HG02798 (cell line): ENCODE measurements at regions not wholly inside any gene's neighbourhood (a gene's known extent, or its start where the extent isn't known, plus 50 kb on each side); places are given as distances from the start of the nearest gene placed in this dataset.

Experiments
- ATAC-seq: cut with Tn5 transposase; IDR thresholded peaks from one replicate; pipeline ENCODE4 v1.9.1; 2021; ENCODE audit warnings: mild to moderate bottlenecking; ENCODE audit not compliant: unreplicated experiment, poor library complexity

GRCh38 chr20:63089051-63089907, 82.5 kb upstream of the BHLHE23 start:
- no peak for ATAC-seq

DNA sequence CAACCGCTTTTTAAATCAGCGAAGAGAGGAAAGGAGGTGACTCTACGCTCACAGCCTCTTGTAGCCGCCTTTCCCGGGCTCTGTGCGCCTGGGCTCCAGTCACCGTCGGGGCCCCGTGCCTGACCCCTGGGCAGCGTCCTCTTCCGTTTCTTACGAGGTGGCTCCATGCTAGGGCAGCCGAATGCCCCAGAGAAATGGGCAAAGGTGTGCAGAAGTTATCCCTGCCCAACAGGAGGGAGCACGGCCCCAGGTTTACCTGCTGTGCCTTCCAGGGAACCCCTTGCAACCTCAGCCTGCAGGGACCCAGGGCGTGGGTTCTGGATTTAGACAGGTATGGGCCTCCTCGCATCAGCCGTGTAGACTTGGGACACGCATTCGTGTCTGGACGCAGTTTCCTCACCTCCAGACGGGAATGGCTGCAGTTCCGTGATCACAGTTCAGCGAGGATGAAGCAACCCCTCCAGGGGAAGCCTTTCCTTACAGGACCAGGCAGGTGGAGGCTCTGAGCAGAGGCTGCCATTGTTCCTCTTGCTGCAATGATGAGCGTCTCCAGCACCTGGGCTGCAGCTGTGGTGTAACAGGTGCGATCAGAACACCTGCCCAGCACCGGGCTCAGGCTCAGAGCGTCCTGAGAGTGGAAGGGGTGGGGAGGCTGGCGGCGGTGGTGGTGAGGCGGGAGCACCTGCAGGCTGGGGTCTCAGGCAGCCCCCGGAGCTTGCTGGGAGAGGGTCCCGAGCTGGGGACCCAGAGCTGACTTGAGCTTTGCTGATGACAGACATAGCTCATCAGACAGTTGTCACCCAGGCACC, 81.3 kb upstream of the BHLHE23 start:
- no peak for ATAC-seq

GRCh38 chr20:63087236-63087871, 80.6 kb upstream of the BHLHE23 start:
- ATAC-seq = no peak

- no peak for ATAC-seq
Measured at GRCh38 chr20:63086421-63087235, 79.9 kb upstream of the BHLHE23 start.

GRCh38 chr20:63085151-63085861, 78.5 kb upstream of the BHLHE23 start:
- ATAC-seq = no peak

- ATAC-seq = no peak
Measured at GRCh38 chr20:63084563-63084927, 77.8 kb upstream of the BHLHE23 start.

DNA sequence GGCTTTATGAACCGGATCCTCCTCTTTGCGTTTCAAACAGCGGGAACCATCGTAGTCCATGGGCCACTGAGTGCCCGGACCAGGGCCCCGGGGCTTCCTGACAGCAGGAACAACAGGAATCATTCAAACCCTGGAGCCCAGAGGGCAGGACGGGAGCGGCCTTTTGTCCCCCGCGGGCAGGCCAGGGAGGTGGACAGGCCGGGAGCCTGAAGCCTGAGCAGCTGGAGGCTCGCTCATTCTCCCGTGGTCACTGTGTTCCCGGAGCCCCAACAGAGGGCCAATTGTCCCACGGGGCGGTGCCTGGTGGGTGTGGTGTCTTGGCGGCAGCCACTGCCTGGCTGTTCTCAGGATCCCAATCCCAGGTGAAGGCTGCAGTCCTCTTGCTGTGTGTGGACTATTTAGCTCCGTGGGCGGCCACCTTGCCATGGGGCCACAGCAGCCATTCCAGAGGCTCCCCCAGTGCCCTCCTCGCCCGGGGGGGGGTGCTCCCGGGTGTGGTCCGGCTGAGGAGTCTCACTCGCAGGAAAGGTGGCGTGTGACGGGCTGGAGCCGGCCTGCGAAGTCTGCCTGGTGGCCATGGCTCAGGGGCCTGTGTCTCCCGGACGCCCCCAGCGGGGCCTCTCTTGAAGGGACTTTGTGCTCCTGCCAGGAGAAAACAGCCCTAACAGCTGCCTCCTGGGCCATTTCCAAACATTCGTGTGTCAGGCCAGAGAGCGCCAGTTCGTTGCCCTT, 77.2 kb upstream of the BHLHE23 start:
- no peak for ATAC-seq

DNA sequence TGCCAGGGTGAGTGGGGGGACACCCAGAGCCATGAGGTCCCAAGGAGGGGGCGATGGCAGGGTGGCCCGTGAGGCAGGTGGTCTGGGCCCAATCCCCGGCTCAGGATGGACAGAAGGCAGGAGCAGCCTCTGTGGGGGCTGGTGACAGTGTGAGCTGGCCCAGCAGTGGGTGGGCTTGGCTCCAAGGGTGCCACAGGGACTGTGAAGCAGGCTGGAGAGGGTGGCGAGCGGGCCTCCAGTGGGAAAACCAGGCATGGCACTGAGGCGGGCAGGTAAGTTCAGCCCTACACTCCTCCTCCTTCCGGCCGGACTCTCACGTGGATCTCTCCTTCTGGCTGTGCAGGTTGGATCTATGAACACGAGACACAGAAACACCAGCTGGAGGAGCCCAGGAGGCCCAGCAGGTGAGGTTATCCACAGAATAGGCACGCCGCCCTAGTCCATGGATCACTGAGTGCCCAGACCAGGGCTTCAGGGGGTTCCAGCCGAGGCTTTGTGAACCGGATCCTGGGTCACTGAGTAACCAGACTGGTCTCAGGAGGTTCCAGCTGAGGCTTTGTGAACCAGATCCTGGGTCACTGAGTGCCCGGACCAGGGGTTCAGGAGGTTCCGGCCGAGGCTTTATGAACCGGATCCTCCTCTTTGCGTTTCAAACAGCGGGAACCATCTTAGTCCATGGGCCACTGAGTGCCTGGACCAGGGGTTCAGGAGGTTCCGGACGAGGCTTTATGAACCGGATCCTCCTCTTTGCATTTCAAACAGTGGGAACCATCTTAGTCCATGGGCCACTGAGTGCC, 76.4 kb upstream of the BHLHE23 start:
- ATAC-seq = no peak

GRCh38 chr20:63082308-63082938, 75.7 kb upstream of the BHLHE23 start:
- ATAC-seq = no peak

DNA sequence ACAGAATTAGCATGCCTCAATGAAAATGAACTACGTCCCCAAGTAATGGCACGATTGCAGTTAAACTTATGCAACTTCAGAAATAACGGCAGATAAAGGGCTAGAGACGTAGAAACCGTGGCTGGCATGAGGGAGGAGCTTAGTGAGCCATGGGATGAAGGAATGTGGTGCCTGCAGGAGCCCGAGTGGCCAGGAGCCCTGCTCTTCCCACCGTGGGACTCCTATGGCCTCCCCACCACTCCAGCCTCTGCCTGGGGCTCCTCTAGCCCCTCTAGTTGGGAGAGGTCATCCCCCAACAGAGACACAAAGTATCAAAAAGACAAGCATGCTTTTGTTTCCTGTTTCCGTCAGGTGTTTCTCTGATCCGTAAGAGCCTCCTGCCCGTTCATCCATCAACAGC, 75.1 kb upstream of the BHLHE23 start:
- ATAC-seq = no peak

DNA sequence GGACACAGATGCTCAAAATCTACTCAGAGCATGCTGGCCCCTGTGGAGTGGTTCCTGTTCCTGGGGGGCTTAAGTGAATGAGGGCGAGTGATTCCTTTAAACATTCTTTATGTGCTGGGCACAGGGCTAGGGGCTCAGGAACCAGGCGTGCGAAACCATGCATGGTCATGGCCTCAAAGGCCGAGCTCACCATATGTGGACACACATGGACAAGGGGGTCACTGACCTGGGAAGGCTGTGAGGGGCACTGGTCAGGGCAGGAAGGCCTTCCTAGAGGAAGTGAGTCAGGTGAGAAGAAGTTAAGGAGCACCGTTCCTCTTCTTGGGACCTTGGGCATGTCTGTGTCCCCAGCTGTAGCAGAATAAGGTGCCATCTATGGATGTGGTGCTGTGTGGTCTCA, 74.6 kb upstream of the BHLHE23 start:
- ATAC-seq = no peak

DNA sequence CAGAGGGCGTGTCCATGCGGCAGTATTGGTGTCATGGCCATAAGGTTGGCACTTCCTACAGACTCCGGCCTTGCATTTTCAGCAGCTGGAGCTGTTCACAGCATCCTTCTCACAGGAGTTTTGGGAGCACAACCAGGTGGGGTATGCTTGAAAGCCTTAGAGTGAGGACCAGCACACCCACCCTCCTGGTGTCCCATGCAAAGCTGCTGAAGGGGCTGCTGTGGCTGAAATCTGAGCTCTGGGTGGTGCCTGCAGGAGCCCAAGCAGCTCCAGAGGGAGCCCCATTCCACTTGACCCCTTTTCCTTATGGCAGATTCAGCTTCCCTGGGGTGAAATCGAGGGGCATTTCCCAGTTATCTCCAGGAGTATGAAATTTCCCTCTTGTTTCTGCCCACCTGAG, 74.0 kb upstream of the BHLHE23 start:
- no peak for ATAC-seq

DNA sequence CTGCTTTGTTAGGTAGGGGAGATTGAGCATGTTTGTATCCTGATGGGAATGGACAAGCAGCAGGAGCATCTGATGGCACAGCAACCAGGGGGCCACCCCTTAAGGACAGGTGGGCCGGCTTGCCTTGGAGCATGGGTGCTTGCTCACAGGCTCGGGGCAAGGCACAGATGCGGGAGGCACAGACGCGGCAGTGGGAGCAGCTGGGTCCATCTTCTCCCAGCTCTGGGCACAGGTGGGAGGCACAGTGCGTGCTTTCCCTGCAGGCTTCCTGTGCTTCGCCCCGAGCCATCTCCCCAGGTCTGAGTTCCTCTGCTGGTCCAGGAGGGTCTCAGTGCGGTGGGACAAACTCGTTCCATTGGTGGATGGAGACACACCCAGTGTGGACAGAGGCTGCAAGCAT, 73.6 kb upstream of the BHLHE23 start:
- no peak for ATAC-seq

DNA sequence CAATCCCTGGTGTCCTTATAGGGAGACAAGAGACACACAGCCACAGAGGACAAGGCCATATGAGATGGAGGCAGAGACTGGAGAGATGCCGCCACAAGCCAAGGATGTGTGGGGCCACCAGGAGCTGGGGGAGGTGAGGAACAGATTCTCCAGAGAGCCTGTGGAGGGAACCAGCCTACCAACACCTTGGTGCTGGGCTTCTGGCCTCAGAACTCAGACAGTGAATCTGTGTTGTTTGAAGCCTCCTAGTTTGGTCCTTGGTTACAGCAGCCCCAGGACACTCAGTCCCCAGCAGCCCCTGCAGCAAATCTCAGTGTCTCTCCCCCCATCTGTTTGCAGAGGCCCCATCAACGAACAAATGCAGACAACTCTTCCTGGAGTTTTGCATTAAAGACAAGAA, 73.2 kb upstream of the BHLHE23 start:
- no peak for ATAC-seq

DNA sequence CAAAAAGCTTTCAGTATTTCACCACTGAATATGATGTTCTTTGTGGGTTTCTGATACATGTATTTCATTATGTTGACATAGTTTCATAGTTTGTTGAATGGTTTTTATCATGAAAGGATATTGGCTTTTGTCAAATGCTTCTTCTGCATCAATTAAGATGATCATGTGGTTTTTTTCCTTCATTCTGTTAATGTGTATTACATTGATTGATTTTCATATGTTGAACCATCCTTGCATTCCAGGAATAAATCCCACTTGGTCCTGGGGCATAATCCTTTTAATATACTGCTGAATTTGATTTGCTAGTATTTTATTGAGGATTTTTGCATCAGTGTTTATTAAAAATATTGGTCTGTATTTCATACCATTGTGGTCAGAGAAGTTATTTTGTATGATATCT, 70.9 kb upstream of the BHLHE23 start:
- ATAC-seq = no peak

DNA sequence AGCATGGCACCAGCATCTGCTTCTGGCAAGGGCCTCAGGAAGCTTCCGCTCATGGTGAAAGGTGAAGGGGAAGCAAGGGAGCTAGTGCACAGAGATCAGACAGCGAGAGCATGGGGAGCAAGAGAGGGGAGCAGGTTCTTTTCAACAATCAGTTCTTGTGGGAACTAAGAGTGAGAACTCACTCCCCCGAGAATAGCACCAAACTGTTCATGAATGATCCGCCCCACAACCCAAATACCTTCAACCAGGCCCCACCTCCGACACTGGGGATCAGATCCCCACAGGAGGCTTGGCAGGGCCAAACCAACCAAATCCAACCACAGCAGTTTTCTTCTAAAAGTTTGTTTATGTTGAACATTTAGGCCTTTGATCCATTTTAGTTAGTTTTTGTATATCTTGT, 69.7 kb upstream of the BHLHE23 start:
- no peak for ATAC-seq

- no peak for ATAC-seq
Measured at GRCh38 chr20:63074631-63075030, 67.9 kb upstream of the BHLHE23 start.

DNA sequence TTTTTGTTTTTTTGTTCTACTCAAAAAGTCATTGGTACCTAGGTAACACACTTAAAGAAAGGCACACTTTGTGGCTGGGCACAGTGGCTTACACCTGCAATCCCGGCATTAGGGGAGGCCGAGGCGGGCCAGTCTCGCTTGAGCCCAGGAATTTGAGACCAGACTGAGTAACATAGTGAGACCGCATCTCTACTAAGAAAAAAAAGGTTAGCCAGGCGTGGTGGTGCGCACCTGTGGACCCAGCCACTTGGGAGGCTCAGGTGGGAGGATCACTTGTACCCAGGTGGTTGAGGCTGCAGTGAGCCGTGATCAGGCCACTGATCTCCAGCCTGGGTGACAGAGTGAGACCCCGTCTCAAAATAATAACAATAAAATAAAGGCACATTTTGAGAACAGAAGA, 67.4 kb upstream of the BHLHE23 start:
- no peak for ATAC-seq
